HG02610 (cell line): ENCODE measurements at regions not wholly inside any gene's neighbourhood (a gene's known extent, or its start where the extent isn't known, plus 50 kb on each side); places are given as distances from the start of the nearest gene placed in this dataset.
A peak's percentile ranks its signal among the peaks of the same experiment; 100 is the strongest.
"Not testable (repeated sequence)": the region's sequence is repeated elsewhere in the genome, so short reads cannot be mapped to it uniquely, and the experiment has no call there.

ENCODE experiments used
- ATAC-seq: cut with Tn5 transposase; IDR thresholded peaks from one replicate; pipeline ENCODE4 v1.9.1; 2021; ENCODE audit warnings: mild to moderate bottlenecking, moderate library complexity; ENCODE audit not compliant: unreplicated experiment

GRCh38 chr9:74404620-74405019 is 92.5 kb upstream of the RORB start:
- no peak for ATAC-seq

DNA sequence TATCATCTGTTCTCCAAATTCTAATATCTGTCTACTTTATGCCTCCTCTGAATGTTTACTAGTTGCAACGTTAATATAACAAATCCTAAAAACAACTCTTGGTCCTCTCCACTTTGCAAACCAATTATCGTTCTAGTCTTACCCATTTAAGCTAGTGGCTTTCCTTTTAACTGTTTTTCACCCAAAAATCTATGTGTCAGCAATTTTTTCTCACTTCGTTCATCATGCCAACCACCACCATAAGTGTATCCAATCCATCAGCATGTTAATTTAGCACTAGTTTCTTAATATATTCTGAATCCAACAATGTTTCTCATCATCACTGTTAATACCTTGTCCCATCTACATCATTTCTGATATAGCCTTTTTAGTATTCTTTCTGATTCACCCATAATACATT is 90.0 kb upstream of the RORB start:
- no peak for ATAC-seq

DNA sequence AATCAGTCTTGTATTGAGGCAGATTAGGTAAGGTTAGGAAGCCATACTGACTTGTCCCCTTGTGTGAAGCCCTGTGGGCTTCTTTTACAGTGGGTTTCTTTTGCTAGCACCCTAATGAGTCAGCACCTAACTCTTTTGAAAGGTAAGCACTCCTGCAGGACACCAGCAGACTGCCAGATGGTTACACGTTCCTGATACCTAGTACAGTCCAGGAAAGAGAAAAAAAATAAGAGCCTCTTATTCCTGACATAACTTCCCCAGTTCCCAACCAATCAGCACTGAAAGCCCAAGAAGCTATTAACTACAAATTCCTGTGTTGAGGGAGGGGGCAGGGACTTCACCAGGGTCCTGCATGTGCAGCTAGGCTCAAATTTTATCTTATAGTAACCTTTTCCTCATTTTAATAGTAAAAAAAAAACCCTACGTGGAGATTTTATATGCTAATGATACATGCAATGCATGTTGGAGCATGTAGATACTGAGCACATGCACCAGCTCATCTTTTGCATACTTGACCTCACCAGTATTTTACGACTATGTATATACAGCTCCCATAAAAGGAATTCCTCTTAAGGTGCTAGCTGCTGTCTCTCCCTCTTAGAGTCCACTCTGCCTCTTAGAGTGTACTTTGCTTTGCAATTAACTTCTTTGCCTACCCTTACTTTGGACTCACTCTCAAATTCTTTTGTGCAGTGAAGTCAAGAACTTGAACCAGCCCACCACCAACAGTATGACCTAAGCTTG is 84.7 kb upstream of the RORB start:
- no peak for ATAC-seq

- ATAC-seq = no peak
Observed at GRCh38 chr9:74413876-74414275, 83.3 kb upstream of the RORB start.

DNA sequence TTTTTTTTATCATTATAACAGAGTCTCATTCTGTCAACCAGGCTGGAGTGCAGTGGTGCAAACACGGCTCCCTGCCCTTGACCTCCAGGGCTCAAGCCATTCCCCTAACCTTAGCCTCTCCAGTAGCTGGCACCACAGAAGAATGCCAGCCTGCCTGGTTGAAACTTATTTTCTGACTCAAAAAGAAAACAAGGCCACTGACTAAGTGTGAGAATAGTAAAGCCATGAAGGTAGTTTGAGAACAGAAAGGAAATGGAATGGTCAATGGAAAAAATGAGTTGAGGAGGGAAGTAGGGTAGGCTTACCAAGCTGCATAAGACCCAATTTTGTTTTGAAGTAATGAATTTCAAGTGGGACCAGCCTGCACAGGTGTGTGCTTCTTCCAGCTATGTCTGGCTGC is 82.8 kb upstream of the RORB start:
- no peak for ATAC-seq

GRCh38 chr9:74415995-74416394 is 81.1 kb upstream of the RORB start:
- peak; percentile 79 for ATAC-seq

GRCh38 chr9:74424488-74424887 is 72.6 kb upstream of the RORB start:
- ATAC-seq = not testable (repeated sequence)

DNA sequence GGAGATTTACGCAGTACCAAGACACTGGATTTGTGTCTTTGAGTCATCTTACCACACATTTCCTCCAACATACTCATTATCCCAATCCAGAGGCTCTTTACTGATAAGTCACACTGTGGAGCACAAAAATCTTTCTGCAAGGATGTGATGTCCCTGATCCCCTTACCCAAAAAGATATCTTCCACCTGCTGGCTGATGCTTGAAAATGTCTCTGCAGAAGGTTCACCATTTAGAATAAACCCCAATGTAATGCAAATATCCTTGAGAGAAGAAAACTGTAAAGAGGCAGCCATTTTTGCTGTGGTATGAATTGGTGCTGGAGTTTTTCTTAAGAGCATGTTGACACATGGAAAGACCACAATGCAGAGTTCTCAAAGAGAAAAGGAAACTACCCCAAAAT is 65.7 kb upstream of the RORB start:
- no peak for ATAC-seq

- no peak for ATAC-seq
Observed at GRCh38 chr9:74443036-74443750, 53.9 kb upstream of the RORB start.

DNA sequence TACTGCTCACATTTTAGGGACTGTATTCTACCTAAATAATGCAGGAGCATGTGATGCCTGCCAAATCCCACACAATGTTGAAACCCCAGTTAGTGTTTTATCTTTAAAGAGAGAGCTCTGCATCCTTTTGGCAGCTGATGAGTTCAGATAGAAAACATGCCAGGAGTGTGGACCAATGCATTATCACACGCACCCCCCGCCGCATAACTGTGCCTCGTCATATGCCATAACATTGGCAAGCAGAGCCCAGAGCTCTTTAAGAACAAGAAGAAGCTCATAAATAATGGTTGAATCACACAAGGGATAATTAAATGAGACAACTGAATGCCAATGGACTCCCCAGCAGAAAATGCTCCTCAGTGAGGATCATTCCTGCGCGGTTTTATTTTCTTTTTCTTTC is 52.8 kb upstream of the RORB start:
- ATAC-seq = no peak
